GM12878 (cell line): ENCODE measurements at regions not wholly inside any gene's neighbourhood (a gene's known extent, or its start where the extent isn't known, plus 50 kb on each side); places are given as distances from the start of the nearest gene placed in this dataset.

Source experiments
- BRCA1 ChIP-seq: IDR thresholded peaks from 2 replicates; pipeline ENCODE4 v1.6.1; 2011; ENCODE audit warnings: low read depth, low read length, improper control_type of control experiment
- CREB1 ChIP-seq: IDR thresholded peaks from 2 replicates; pipeline ENCODE4 v1.6.1; 2012; ENCODE audit warnings: low read depth, mild to moderate bottlenecking, inconsistent platforms
- CTCF ChIP-seq, 3 experiments: IDR thresholded peaks in 2 of 3; conservative IDR thresholded peaks in 1 of 3; 2 replicates each; pipeline ENCODE4 v1.5.1; 2011; ENCODE audit warnings: low read depth in 3 of 3, low read length in 3 of 3, mild to moderate bottlenecking in 3 of 3, control low read depth in 2 of 3, moderate library complexity in 2 of 3, inconsistent platforms in 1 of 3, mixed read lengths in 1 of 3; ENCODE audit not compliant: control insufficient read depth in 2 of 3, insufficient read depth in 1 of 3; ENCODE audit errors: extremely low read depth in 1 of 3
- MTA3 ChIP-seq: IDR thresholded peaks from 2 replicates; pipeline ENCODE4 v1.6.1; 2012; ENCODE audit warnings: low read length, inconsistent platforms, borderline replicate concordance
- NBN ChIP-seq: fragments of 450-650 bp; IDR thresholded peaks from 2 replicates; pipeline ENCODE4 v1.6.1; 2016
- NFIC ChIP-seq: IDR thresholded peaks from 2 replicates; pipeline ENCODE4 v1.6.1; 2012; ENCODE audit warnings: low read depth, mild to moderate bottlenecking, inconsistent platforms, low read length, moderate library complexity
- PAX5 ChIP-seq: IDR thresholded peaks from 2 replicates; pipeline ENCODE4 v1.6.1; 2011; ENCODE audit warnings: low read depth, low read length, borderline replicate concordance
- PAX8 ChIP-seq: fragments of 450-650 bp; IDR thresholded peaks from 2 replicates; pipeline ENCODE4 v1.6.1; 2017; ENCODE audit warnings: mild to moderate bottlenecking, moderate library complexity
- POLR2A ChIP-seq: IDR thresholded peaks from 2 replicates; pipeline ENCODE4 v1.6.1; 2011; ENCODE audit warnings: low read depth, mild to moderate bottlenecking, low read length
- RFX5 ChIP-seq: IDR thresholded peaks from 2 replicates; pipeline ENCODE4 v1.6.1; 2011; ENCODE audit warnings: low read depth, low read length, improper control_type of control experiment
- SPI1 ChIP-seq: IDR thresholded peaks from 2 replicates; pipeline ENCODE4 v1.6.1; 2011; ENCODE audit warnings: low read depth, mild to moderate bottlenecking, low read length, moderate library complexity, borderline replicate concordance; ENCODE audit not compliant: insufficient read depth
- TBL1XR1 ChIP-seq: IDR thresholded peaks from 2 replicates; pipeline ENCODE4 v1.6.1; 2012; ENCODE audit warnings: low read depth, low read length, improper control_type of control experiment
- ZSCAN29 ChIP-seq: fragments of 450-650 bp; IDR thresholded peaks from 2 replicates; pipeline ENCODE4 v1.6.1; 2017; ENCODE audit warnings: mild to moderate bottlenecking, moderate library complexity
- TF ChIP-seq, protein P1 (sequence below): IDR thresholded peaks from 2 replicates; pipeline ENCODE4 v1.6.1; 2012; ENCODE audit warnings: low read length, inconsistent platforms

GRCh38 chr17:72440961-72441360 lies 320.1 kb downstream of the SOX9 start:
- TF ChIP-seq NBN = no peak
- TF ChIP-seq SPI1 = no peak
- no peak for TF ChIP-seq CREB1
- no peak for TF ChIP-seq CTCF (IDR thresholded peaks at IDR 0.05 in 2 of 3, conservative IDR thresholded peaks at IDR 0.05 in 1 of 3; ENCODE audit: control insufficient read depth in 2 of 3, extremely low read depth in 1 of 3, insufficient read depth in 1 of 3, low read depth in 3 of 3, low read length in 3 of 3)
- TF ChIP-seq POLR2A = no peak
- TF ChIP-seq PAX8 = no peak
- TF ChIP-seq ZSCAN29 = no peak
- TF ChIP-seq RFX5 = no peak
- TF ChIP-seq PAX5 = no peak
- TF ChIP-seq MTA3 = no peak
- TF ChIP-seq NFIC = no peak
- TF ChIP-seq, protein P1, sequence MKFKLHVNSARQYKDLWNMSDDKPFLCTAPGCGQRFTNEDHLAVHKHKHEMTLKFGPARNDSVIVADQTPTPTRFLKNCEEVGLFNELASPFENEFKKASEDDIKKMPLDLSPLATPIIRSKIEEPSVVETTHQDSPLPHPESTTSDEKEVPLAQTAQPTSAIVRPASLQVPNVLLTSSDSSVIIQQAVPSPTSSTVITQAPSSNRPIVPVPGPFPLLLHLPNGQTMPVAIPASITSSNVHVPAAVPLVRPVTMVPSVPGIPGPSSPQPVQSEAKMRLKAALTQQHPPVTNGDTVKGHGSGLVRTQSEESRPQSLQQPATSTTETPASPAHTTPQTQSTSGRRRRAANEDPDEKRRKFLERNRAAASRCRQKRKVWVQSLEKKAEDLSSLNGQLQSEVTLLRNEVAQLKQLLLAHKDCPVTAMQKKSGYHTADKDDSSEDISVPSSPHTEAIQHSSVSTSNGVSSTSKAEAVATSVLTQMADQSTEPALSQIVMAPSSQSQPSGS = no peak
- TF ChIP-seq TBL1XR1 = no peak
- no peak for TF ChIP-seq BRCA1
